Breast epithelium (tissue), 3 donors: ENCODE measurements at regions not wholly inside any gene's neighbourhood (a gene's known extent, or its start where the extent isn't known, plus 50 kb on each side); places are given as distances from the start of the nearest gene placed in this dataset.

Experiments
- POLR2A ChIP-seq: fragments of 450-650 bp; IDR thresholded peaks from one replicate; pipeline ENCODE4 v1.6.1; 2016; ENCODE audit warnings: antibody characterized with exemption, mild to moderate bottlenecking, moderate library complexity
- TF ChIP-seq, protein P1 (sequence below), 3 donors: fragments of 450-650 bp; IDR thresholded peaks; one replicate each; pipeline ENCODE4 v1.5.1; 2016 to 2017; ENCODE audit warnings: antibody characterized with exemption in 3 of 3, mild to moderate bottlenecking in 3 of 3, moderate library complexity in 3 of 3

DNA sequence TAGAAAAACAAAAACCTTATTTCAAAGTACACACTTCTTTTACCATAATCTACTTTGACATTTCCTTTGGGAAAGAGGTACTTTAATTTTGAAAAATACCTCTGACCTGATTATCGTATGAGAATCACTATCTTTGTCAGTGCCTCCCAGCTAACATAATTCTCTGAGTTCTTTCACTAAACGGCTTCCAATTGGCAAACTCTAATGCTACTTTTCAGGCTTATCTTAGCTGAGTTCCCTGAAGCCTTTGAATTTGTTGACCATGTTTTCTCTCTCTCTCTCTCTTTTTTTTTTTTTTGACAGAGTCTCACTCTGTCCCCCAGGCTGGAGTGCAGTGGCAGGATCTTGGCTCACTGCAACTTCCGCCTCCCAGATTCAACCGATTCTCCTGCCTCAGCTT, 312.8 kb downstream of the ZPLD1 start:
- TF ChIP-seq, protein P1, sequence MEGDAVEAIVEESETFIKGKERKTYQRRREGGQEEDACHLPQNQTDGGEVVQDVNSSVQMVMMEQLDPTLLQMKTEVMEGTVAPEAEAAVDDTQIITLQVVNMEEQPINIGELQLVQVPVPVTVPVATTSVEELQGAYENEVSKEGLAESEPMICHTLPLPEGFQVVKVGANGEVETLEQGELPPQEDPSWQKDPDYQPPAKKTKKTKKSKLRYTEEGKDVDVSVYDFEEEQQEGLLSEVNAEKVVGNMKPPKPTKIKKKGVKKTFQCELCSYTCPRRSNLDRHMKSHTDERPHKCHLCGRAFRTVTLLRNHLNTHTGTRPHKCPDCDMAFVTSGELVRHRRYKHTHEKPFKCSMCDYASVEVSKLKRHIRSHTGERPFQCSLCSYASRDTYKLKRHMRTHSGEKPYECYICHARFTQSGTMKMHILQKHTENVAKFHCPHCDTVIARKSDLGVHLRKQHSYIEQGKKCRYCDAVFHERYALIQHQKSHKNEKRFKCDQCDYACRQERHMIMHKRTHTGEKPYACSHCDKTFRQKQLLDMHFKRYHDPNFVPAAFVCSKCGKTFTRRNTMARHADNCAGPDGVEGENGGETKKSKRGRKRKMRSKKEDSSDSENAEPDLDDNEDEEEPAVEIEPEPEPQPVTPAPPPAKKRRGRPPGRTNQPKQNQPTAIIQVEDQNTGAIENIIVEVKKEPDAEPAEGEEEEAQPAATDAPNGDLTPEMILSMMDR (IDR thresholded peaks at IDR 0.05), result no peak
- TF ChIP-seq POLR2A, result no peak
